ENCODE measurements at regions not wholly inside any gene's neighbourhood (a gene's known extent, or its start where the extent isn't known, plus 50 kb on each side); places are given as distances from the start of the nearest gene placed in this dataset.

GRCh38 chr17:37823996-37824395 lies 79.1 kb upstream of the HNF1B start:
- TF ChIP-seq CTCF (IDR thresholded peaks at IDR 0.05; ENCODE audit: extremely low read depth, low read depth, low read length) = no peak
- Histone ChIP-seq H2AFZ (ENCODE audit: low read length) (no peak overlapping the region), H3K27ac (ENCODE audit: low read depth, low read length) (no peak overlapping the region)

GRCh38 chr17:37820995-37821713 lies 76.3 kb upstream of the HNF1B start:
- TF ChIP-seq CTCF (IDR thresholded peaks at IDR 0.05; ENCODE audit: extremely low read depth, low read depth, low read length) = no peak
- H3K4me1 ChIP-seq (ENCODE audit: insufficient read depth, low read length) = peaks cover 7% of the 10 kb centered on the region
- no peaks in the 10 kb centered on the region for H3K79me2 ChIP-seq (ENCODE audit: insufficient read depth, low read length)
- no peak overlapping the region for H2AFZ ChIP-seq (ENCODE audit: low read length)
- DNase-seq (ENCODE audit: insufficient read length, low spot score, missing footprints) = no peak
- no peaks in the 10 kb centered on the region for H3K9me3 ChIP-seq (ENCODE audit: low read depth, low read length)
- H3K27ac ChIP-seq (ENCODE audit: low read depth, low read length) = no peak overlapping the region
- H3K4me3 ChIP-seq (ENCODE audit: insufficient read depth, low read length) = no peak overlapping the region
- H3K4me2 ChIP-seq (ENCODE audit: insufficient read depth, low read length) = no peak overlapping the region
- H3K36me3 ChIP-seq (ENCODE audit: insufficient read depth, low read length) = no peaks in the 10 kb centered on the region
- H3K27me3 ChIP-seq (ENCODE audit: insufficient read depth, low read length) = peaks cover 3% of the 10 kb centered on the region
- H4K20me1 ChIP-seq (ENCODE audit: insufficient read depth, low read length) = no peaks in the 10 kb centered on the region

More at GRCh38 chr17:37823996-37824395, 79.1 kb upstream of the HNF1B start:
- Histone ChIP-seq H3K4me1 (ENCODE audit: insufficient read depth, low read length) (peaks cover 7% of the 10 kb centered on the region), H3K79me2 (ENCODE audit: insufficient read depth, low read length) (no peaks in the 10 kb centered on the region), H3K4me2 (ENCODE audit: insufficient read depth, low read length) (no peak overlapping the region), H4K20me1 (ENCODE audit: insufficient read depth, low read length) (no peaks in the 10 kb centered on the region), H3K36me3 (ENCODE audit: insufficient read depth, low read length) (no peaks in the 10 kb centered on the region), H3K4me3 (ENCODE audit: insufficient read depth, low read length) (no peak overlapping the region), H3K27me3 (ENCODE audit: insufficient read depth, low read length) (peaks cover 3% of the 10 kb centered on the region), H3K9me3 (ENCODE audit: low read depth, low read length) (no peaks in the 10 kb centered on the region)
- DNase-seq (ENCODE audit: insufficient read length, low spot score, missing footprints) = no peak

GRCh38 chr17:37820313-37820994 lies 75.6 kb upstream of the HNF1B start:
- no peak overlapping the region for H3K4me3 ChIP-seq (ENCODE audit: insufficient read depth, low read length)
- no peak for DNase-seq (ENCODE audit: insufficient read length, low spot score, missing footprints)
- H3K4me2 ChIP-seq (ENCODE audit: insufficient read depth, low read length) = no peak overlapping the region
- no peaks in the 10 kb centered on the region for H3K79me2 ChIP-seq (ENCODE audit: insufficient read depth, low read length)
- no peak for TF ChIP-seq CTCF (IDR thresholded peaks at IDR 0.05; ENCODE audit: extremely low read depth, low read depth, low read length)
- peaks cover 3% of the 10 kb centered on the region for H3K27me3 ChIP-seq (ENCODE audit: insufficient read depth, low read length)
- H3K9me3 ChIP-seq (ENCODE audit: low read depth, low read length) = no peaks in the 10 kb centered on the region
- H3K4me1 ChIP-seq (ENCODE audit: insufficient read depth, low read length) = peaks cover 8% of the 10 kb centered on the region
- H3K27ac ChIP-seq (ENCODE audit: low read depth, low read length) = no peak overlapping the region
- no peak overlapping the region for H2AFZ ChIP-seq (ENCODE audit: low read length)
- H4K20me1 ChIP-seq (ENCODE audit: insufficient read depth, low read length) = no peaks in the 10 kb centered on the region
- H3K36me3 ChIP-seq (ENCODE audit: insufficient read depth, low read length) = no peaks in the 10 kb centered on the region

DNA sequence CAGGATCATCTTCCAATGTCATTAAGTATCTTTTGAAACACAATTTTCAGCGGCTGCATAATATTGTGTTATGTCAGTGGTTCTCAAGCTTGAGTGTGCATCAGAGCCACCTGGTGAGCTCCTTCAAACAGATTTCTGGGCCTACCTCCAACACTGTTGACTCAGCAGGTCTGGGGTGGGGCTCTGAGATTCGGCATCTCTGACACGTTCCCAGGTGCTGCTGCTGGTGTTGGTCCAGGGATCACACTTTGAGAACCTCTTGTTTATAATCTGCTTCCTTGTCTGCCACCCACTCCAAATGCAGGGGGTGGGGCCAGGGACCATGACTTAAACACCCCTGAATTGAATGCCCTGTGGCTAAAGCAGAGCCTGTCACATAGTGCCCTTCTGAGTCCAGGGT lies 73.8 kb upstream of the HNF1B start:
- DNase-seq (ENCODE audit: insufficient read length, low spot score, missing footprints) = no peak

More for the DNA sequence above, 73.8 kb upstream of the HNF1B start:
- H3K27me3 ChIP-seq (ENCODE audit: insufficient read depth, low read length) = peaks cover 8% of the 10 kb centered on the region
- no peaks in the 10 kb centered on the region for H3K36me3 ChIP-seq (ENCODE audit: insufficient read depth, low read length)
- H3K9me3 ChIP-seq (ENCODE audit: low read depth, low read length) = no peaks in the 10 kb centered on the region
- H3K4me2 ChIP-seq (ENCODE audit: insufficient read depth, low read length) = no peak overlapping the region
- no peak overlapping the region for H3K4me3 ChIP-seq (ENCODE audit: insufficient read depth, low read length)
- H3K4me1 ChIP-seq (ENCODE audit: insufficient read depth, low read length) = peaks cover 6% of the 10 kb centered on the region
- H2AFZ ChIP-seq (ENCODE audit: low read length) = no peak overlapping the region
- no peaks in the 10 kb centered on the region for H4K20me1 ChIP-seq (ENCODE audit: insufficient read depth, low read length)
- no peak overlapping the region for H3K27ac ChIP-seq (ENCODE audit: low read depth, low read length)
- TF ChIP-seq CTCF (IDR thresholded peaks at IDR 0.05; ENCODE audit: extremely low read depth, low read depth, low read length) = no peak
- no peaks in the 10 kb centered on the region for H3K79me2 ChIP-seq (ENCODE audit: insufficient read depth, low read length)
